ENCODE measurements at regions not wholly inside any gene's neighbourhood (a gene's known extent, or its start where the extent isn't known, plus 50 kb on each side); places are given as distances from the start of the nearest gene placed in this dataset.
"Not testable (repeated sequence)": the region's sequence is repeated elsewhere in the genome, so short reads cannot be mapped to it uniquely, and the experiment has no call there.

- Mint-ChIP-seq H3K36me3 (no peaks in the 10 kb centered on the region), H3K27ac (no peak overlapping the region), H3K9me3 (peaks cover 0 to 3% of the 10 kb centered on the region in 2 donors), H3K4me3 (no peak overlapping the region), H3K4me1 (no peaks in the 10 kb centered on the region), H3K27me3 (peaks cover 13 to 30% of the 10 kb centered on the region in 2 donors)
- ATAC-seq (replicated peaks): no peak
- DNase-seq: no peak
Observed at GRCh38 chr1:29944253-29944905, 708.1 kb downstream of the PTPRU start.

GRCh38 chr1:29943034-29943433, 706.7 kb downstream of the PTPRU start:
- Mint-ChIP-seq H3K36me3 (no peaks in the 10 kb centered on the region), H3K9me3 (peaks cover 0 to 3% of the 10 kb centered on the region in 2 donors), H3K4me1 (no peaks in the 10 kb centered on the region), H3K27me3 (peaks cover 13 to 30% of the 10 kb centered on the region in 2 donors), H3K4me3 (no peak overlapping the region), H3K27ac (no peak overlapping the region)
- no peak for ATAC-seq (replicated peaks)
- no peak for DNase-seq

GRCh38 chr1:29939079-29939478, 702.8 kb downstream of the PTPRU start:
- DNase-seq (no peak), ATAC-seq (replicated peaks) (no peak)
- no peak overlapping the region for H3K27ac Mint-ChIP-seq
- no peaks in the 10 kb centered on the region for H3K36me3 Mint-ChIP-seq
- peaks cover 0 to 3% of the 10 kb centered on the region in 2 donors for H3K9me3 Mint-ChIP-seq
- no peak overlapping the region for H3K4me3 Mint-ChIP-seq
- H3K4me1 Mint-ChIP-seq: no peaks in the 10 kb centered on the region
- H3K27me3 Mint-ChIP-seq: peaks cover 5 to 20% of the 10 kb centered on the region in 2 donors

DNA sequence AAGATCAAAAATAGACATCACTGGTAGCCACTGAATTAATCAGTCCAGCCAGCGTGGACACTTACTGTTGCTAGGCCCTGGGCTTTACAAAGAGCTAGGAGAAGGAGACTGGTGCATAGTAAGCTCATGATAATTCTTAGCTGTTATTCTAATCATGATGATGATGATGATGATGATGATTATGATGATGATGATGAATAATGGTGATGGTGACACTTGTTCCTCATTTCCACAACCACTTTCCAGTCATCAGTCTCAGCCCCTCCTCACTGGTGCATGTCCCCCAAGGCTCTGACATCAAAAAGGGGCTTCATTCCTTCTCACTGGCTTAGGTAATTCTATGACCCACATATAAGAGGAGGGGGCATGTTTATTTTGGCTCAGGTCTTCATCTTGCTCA, 701.0 kb downstream of the PTPRU start:
- Mint-ChIP-seq H3K27me3 (peaks cover 18 to 22% of the 10 kb centered on the region in 2 donors), H3K4me3 (no peak overlapping the region), H3K27ac (no peak overlapping the region), H3K4me1 (no peaks in the 10 kb centered on the region), H3K36me3 (no peaks in the 10 kb centered on the region), H3K9me3 (peaks cover 0 to 3% of the 10 kb centered on the region in 2 donors)
- ATAC-seq (replicated peaks) (no peak), DNase-seq (no peak)

DNA sequence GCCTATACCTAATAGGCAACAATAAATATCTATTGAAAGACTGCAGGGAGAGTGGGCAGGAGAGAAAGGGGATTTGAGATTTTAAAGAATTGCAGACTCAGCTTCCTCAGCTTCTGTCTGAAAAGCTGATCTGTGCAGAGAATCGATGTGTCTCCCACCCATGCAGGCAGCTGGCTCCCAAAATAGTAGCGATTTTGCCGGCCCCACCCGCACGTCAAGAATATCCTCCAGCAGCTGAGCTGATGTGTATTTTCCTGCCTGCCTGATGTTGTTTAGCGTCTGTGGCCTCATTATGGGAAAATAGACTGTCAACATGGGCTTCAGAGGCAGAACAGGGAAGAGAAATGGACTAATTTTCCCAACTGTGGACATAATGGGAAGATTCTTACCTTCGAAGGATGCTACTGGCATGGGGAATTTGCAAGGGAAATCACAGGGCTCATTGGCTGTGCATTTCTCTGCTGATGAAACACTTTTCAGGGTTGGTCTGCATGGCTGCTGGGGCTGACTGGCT, 699.8 kb downstream of the PTPRU start:
- H3K36me3 Mint-ChIP-seq: no peaks in the 10 kb centered on the region
- H3K4me1 Mint-ChIP-seq: no peaks in the 10 kb centered on the region
- H3K27ac Mint-ChIP-seq: no peak overlapping the region
- H3K9me3 Mint-ChIP-seq: peaks cover 0 to 3% of the 10 kb centered on the region in 2 donors
- DNase-seq (no peak), ATAC-seq (replicated peaks) (no peak)
- no peak overlapping the region for H3K4me3 Mint-ChIP-seq
- peaks cover 17 to 30% of the 10 kb centered on the region in 2 donors for H3K27me3 Mint-ChIP-seq

- H3K4me3 Mint-ChIP-seq: no peak overlapping the region
- H3K27me3 Mint-ChIP-seq: peaks cover 7 to 25% of the 10 kb centered on the region in 2 donors
- DNase-seq (no peak), ATAC-seq (replicated peaks) (no peak)
- no peak overlapping the region for H3K27ac Mint-ChIP-seq
- no peaks in the 10 kb centered on the region for H3K36me3 Mint-ChIP-seq
- H3K4me1 Mint-ChIP-seq: no peaks in the 10 kb centered on the region
- H3K9me3 Mint-ChIP-seq: peaks cover 0 to 1% of the 10 kb centered on the region in 2 donors
Observed at GRCh38 chr1:29934255-29934772, 698.0 kb downstream of the PTPRU start.

- no peak overlapping the region for H3K27ac Mint-ChIP-seq
- H3K36me3 Mint-ChIP-seq: no peaks in the 10 kb centered on the region
- H3K9me3 Mint-ChIP-seq: no peaks in the 10 kb centered on the region
- H3K27me3 Mint-ChIP-seq: peaks cover 11 to 29% of the 10 kb centered on the region in 2 donors
- ATAC-seq (replicated peaks) (no peak), DNase-seq (no peak)
- no peak overlapping the region for H3K4me3 Mint-ChIP-seq
- no peaks in the 10 kb centered on the region for H3K4me1 Mint-ChIP-seq
Observed at GRCh38 chr1:29933067-29933466, 696.7 kb downstream of the PTPRU start.

DNA sequence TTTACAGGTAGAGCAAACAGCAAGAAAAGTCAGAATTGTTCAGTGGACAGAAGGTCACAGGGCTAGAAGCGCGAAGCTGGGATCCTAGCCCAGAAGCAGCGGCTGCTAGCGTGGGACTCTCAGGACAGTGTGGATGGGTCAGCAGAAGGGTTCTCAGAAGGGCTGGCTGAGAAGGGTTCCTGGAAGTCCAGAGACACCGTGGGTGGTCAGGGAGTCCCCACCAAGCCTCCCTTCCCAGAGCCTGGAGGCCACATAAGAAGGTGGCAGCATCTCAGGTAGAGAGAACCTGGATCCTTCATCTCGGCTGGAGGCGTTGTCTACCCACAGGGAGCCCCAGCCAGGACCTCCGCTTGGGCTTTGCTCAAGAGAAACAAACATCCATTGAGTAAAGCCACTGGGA, 696.3 kb downstream of the PTPRU start:
- no peaks in the 10 kb centered on the region for H3K36me3 Mint-ChIP-seq
- ATAC-seq (replicated peaks): no peak

DNA sequence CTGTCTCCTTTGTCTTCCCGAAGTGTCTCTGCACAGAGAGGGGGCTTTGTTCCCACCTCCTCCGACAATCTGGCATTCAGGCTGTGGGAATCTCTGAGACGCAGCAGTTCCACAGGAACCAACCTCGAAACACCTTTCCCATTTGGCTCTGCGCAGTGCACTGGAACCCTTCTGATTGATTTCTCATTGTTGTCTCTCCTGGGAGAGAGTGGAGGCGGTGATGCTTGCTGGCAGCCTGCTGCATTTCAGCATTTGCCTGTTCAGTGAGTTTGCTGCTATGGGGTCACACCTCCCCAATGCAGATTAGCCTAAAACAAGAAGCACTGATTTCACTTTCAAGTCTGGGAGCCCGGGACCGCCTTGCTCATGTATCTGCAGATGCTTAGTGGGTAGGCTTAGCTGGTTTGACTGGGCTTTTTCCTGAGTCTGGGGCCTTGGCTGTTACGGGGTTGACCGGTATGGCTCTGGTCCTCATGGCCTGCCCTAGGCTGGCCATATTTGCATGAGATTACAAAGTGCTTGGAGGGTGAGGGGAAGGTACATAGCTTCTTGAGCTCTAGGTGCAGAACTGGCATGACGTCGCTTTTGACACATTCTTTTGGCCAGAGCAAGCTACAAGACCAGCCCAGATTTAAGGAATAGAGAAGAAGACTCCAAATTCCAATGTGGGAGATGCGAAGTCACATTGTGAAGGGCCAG, 695.3 kb downstream of the PTPRU start:
- Mint-ChIP-seq H3K36me3 (no peaks in the 10 kb centered on the region), H3K4me1 (no peaks in the 10 kb centered on the region), H3K4me3 (no peak overlapping the region), H3K9me3 (no peaks in the 10 kb centered on the region), H3K27me3 (peaks cover 11 to 36% of the 10 kb centered on the region in 2 donors), H3K27ac (no peak overlapping the region)
- ATAC-seq (replicated peaks): no peak
- no peak for DNase-seq

More for the DNA sequence above, 696.3 kb downstream of the PTPRU start:
- Mint-ChIP-seq H3K4me1 (no peaks in the 10 kb centered on the region), H3K27me3 (peaks cover 11 to 29% of the 10 kb centered on the region in 2 donors), H3K9me3 (no peaks in the 10 kb centered on the region), H3K27ac (no peak overlapping the region), H3K4me3 (no peak overlapping the region)
- no peak for DNase-seq

- ATAC-seq (replicated peaks) (no peak), DNase-seq (no peak)
- no peak overlapping the region for H3K27ac Mint-ChIP-seq
- H3K9me3 Mint-ChIP-seq: no peaks in the 10 kb centered on the region
- H3K4me3 Mint-ChIP-seq: no peak overlapping the region
- no peaks in the 10 kb centered on the region for H3K36me3 Mint-ChIP-seq
- H3K4me1 Mint-ChIP-seq: no peaks in the 10 kb centered on the region
- peaks cover 15 to 17% of the 10 kb centered on the region in 2 donors for H3K27me3 Mint-ChIP-seq
Observed at GRCh38 chr1:29925058-29925457, 688.7 kb downstream of the PTPRU start.

DNA sequence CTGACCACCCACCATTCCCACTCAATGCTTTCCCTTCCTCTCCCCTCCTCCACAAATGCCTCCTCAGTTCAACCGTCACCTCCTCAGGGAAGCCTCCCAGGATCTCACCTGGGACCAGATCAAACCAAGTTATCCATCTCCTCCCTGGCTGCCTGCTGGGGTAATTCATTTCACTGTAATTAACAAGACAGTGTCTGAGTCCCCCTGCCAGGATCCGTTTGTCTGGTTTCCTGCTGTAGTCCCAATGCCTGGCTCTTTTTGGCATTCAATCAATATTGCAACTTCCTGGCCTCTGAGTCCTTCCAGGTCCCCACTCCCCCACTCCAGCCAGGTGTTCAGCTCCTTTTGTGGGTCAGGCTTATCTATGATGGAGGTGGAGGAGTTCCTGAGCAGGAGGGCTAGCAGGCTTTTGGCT, 687.7 kb downstream of the PTPRU start:
- no peak for ATAC-seq (replicated peaks)
- Mint-ChIP-seq H3K36me3 (no peaks in the 10 kb centered on the region), H3K27me3 (peaks cover 15 to 24% of the 10 kb centered on the region in 2 donors), H3K4me3 (no peak overlapping the region), H3K27ac (no peak overlapping the region), H3K9me3 (no peaks in the 10 kb centered on the region), H3K4me1 (no peaks in the 10 kb centered on the region)
- DNase-seq: no peak

DNA sequence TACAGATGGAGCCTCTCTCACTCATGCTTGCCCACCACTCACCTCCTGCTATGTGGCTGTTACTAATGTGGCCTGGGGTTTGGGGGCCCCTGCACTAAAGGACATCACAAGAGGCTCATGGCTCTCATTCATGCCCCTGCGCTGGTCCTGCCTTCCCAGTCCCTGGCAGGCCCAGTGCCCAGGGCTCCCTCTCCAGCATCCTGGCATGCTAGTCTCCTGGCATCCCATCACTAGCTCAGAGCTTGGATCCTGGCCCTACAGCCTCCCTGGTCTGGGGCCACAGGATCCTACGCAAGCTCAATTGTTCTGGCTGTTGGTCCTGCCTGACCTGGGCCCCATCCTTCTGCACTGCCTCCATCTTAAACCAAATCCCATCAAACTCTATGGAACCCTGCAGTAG, 685.4 kb downstream of the PTPRU start:
- H3K4me1 Mint-ChIP-seq: no peaks in the 10 kb centered on the region

DNA sequence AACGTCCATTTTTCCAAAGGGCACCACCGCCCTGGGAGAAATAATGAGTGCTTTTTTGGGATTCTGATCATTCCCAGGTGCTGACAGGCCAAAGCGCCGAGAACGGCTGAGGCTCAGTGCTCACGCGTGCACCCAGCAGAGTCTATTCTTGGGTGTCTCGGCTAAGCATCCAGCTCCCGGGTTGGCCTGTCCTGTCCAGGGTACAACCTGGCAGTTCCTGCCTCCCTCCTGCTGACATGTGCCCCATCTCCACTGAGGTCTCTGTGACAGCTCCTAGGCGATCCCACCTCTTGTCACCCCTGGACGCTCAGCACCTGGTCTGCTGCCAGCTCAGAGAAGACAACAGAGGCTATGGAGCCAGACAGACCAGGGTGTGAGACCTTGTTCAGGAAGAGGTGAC, 684.5 kb downstream of the PTPRU start:
- Mint-ChIP-seq H3K4me3 (no peak overlapping the region), H3K9me3 (no peaks in the 10 kb centered on the region), H3K4me1 (no peaks in the 10 kb centered on the region), H3K36me3 (no peaks in the 10 kb centered on the region), H3K27ac (no peak overlapping the region), H3K27me3 (peaks cover 20 to 33% of the 10 kb centered on the region in 2 donors)
- DNase-seq: no peak
- ATAC-seq (replicated peaks): no peak

More for the DNA sequence above, 685.4 kb downstream of the PTPRU start:
- no peaks in the 10 kb centered on the region for H3K9me3 Mint-ChIP-seq
- no peak overlapping the region for H3K27ac Mint-ChIP-seq
- peaks cover 19 to 33% of the 10 kb centered on the region in 2 donors for H3K27me3 Mint-ChIP-seq
- H3K4me3 Mint-ChIP-seq: no peak overlapping the region
- ATAC-seq (replicated peaks): no peak
- DNase-seq: no peak
- H3K36me3 Mint-ChIP-seq: no peaks in the 10 kb centered on the region

- Mint-ChIP-seq H3K4me1 (no peaks in the 10 kb centered on the region), H3K9me3 (no peaks in the 10 kb centered on the region), H3K4me3 (no peak overlapping the region), H3K27ac (no peak overlapping the region), H3K27me3 (peaks cover 21 to 33% of the 10 kb centered on the region in 2 donors), H3K36me3 (no peaks in the 10 kb centered on the region)
- ATAC-seq (replicated peaks) (no peak), DNase-seq (no peak)
Observed at GRCh38 chr1:29920316-29920715, 684.0 kb downstream of the PTPRU start.

DNA sequence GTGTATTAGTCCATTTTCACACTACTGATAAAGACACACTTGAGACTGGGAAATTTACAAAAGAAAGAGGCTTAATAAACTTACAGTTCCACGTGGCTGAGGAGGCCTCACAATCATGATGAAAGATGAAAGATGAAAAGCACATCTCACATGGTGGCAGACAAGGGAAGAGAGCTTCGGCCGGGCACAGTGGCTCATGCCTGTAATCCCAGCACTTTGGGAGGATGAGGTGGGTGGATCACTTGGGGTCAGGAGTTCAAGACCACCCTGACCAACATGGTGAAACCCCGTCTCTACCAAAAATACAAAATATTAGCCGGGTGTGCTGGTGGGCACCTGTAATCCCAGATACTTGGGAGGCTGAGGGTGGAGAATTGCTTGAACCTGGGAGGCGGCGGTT, 682.7 kb downstream of the PTPRU start:
- not testable (repeated sequence) for H3K9me3 Mint-ChIP-seq; H3K4me1 Mint-ChIP-seq; H3K36me3 Mint-ChIP-seq; H3K4me3 Mint-ChIP-seq; DNase-seq; H3K27ac Mint-ChIP-seq; ATAC-seq (replicated peaks)
- peaks cover 21 to 36% of the 10 kb centered on the region in 2 donors for H3K27me3 Mint-ChIP-seq
